H1 (cell line): ENCODE measurements at regions not wholly inside any gene's neighbourhood (a gene's known extent, or its start where the extent isn't known, plus 50 kb on each side); places are given as distances from the start of the nearest gene placed in this dataset.

Experiments
- CTCF ChIA-PET: fragments of 300-600 bp; sonication (Branson Sonifier 250); formaldehyde crosslinking; loops from one replicate; lab custom pipeline; 2021; ENCODE audit not compliant: partially characterized antibody; lab: Charles Lee
- POLR2A ChIA-PET: fragments of 300-600 bp; sonication (Branson Sonifier 250); formaldehyde crosslinking; loops from one replicate; lab custom pipeline; 2021; ENCODE audit warnings: inconsistent platforms; ENCODE audit not compliant: partially characterized antibody; lab: Charles Lee
- DNase-seq, 2 experiments: peaks; one replicate each; pipeline versions ENCODE4 v3.0.0 to v3.0.0-alpha.2; 2010 to 2022; ENCODE audit warnings: low spot score in 2 of 2, low read depth in 1 of 2, mixed read lengths in 1 of 2
- FAIRE-seq: peaks from 2 replicates; lab custom pipeline; 2011; peaks lifted over from hg19 to GRCh38; lab: Jason Lieb, UNC
- H2AFZ ChIP-seq: 2 replicates; pipeline ENCODE4 v1.8.1; 2012; ENCODE audit warnings: low read length, inconsistent platforms
- H2AK5ac ChIP-seq: 2 replicates; pipeline ENCODE4 v1.6.1; 2013; ENCODE audit warnings: low read depth, low read length
- H2BK120ac ChIP-seq: replicated peaks from 2 replicates; pipeline ENCODE3; 2013; ENCODE audit warnings: low read depth, low read length, inconsistent platforms
- H2BK12ac ChIP-seq: 2 replicates; pipeline ENCODE4 v1.6.1; 2013; ENCODE audit warnings: low read depth, low read length
- H2BK15ac ChIP-seq: 2 replicates; pipeline ENCODE4 v1.6.1; 2013; ENCODE audit warnings: low read length
- H2BK20ac ChIP-seq: 2 replicates; pipeline ENCODE4 v1.6.1; 2013; ENCODE audit warnings: low read length
- H2BK5ac ChIP-seq: 2 replicates; pipeline ENCODE4 v1.6.1; 2013; ENCODE audit warnings: low read depth, low read length
- H3K14ac ChIP-seq: 2 replicates; pipeline ENCODE4 v1.6.1; 2013; ENCODE audit warnings: inconsistent platforms; ENCODE audit not compliant: insufficient read length
- H3K18ac ChIP-seq: 2 replicates; pipeline ENCODE4 v1.6.1; 2013; ENCODE audit warnings: low read length; ENCODE audit errors: extremely low read depth
- H3K23ac ChIP-seq: 2 replicates; pipeline ENCODE4 v1.6.1; 2013; ENCODE audit warnings: inconsistent platforms; ENCODE audit not compliant: insufficient read length
- H3K23me2 ChIP-seq: 2 replicates; pipeline ENCODE4 v1.6.1; 2013; ENCODE audit warnings: low read depth, low read length
- H3K27ac ChIP-seq: 2 replicates; pipeline ENCODE4 v1.6.1; 2011; ENCODE audit warnings: low read depth, low read length, inconsistent platforms
- H3K27me3 ChIP-seq, 4 experiments: replicated peaks in 1 of 4; 1 replicate in 1 of 4; 2 replicates in 3 of 4; pipeline versions ENCODE4 v1.6.1 to v1.8.1; 2011 to 2013; ENCODE audit warnings: low read length in 3 of 4, mild to moderate bottlenecking in 3 of 4, inconsistent platforms in 2 of 4, mixed read lengths in 2 of 4, moderate library complexity in 1 of 4; ENCODE audit not compliant: control insufficient read depth in 3 of 4, insufficient read depth in 3 of 4; ENCODE audit errors: extremely low read depth in 1 of 4
- H3K36me3 ChIP-seq, 4 experiments: 2 replicates each; pipeline versions ENCODE4 v1.6.1 to v1.8.1; 2011 to 2013; ENCODE audit warnings: mild to moderate bottlenecking in 4 of 4, low read length in 3 of 4, moderate library complexity in 2 of 4, control low read depth in 1 of 4, inconsistent platforms in 1 of 4; ENCODE audit not compliant: insufficient read depth in 4 of 4, control insufficient read depth in 2 of 4
- H3K4ac ChIP-seq: replicated peaks from 2 replicates; pipeline ENCODE3; 2013; ENCODE audit warnings: low read length, low read depth, mixed read lengths, inconsistent platforms; ENCODE audit not compliant: insufficient read length
- H3K4me1 ChIP-seq, 4 experiments: replicated peaks in 1 of 4; 1 replicate in 1 of 4; 2 replicates in 3 of 4; pipeline versions ENCODE4 v1.6.1 to v1.8.1; 2011 to 2013; ENCODE audit warnings: low read length in 3 of 4, inconsistent platforms in 2 of 4, mixed read lengths in 1 of 4; ENCODE audit not compliant: insufficient read depth in 4 of 4, control insufficient read depth in 3 of 4
- H3K4me2 ChIP-seq, 2 experiments: 2 replicates each; pipeline versions ENCODE4 v1.6.1 to v1.8.1; 2011 to 2013; ENCODE audit warnings: low read depth in 2 of 2, low read length in 2 of 2, control low read depth in 1 of 2, inconsistent platforms in 1 of 2, mild to moderate bottlenecking in 1 of 2; ENCODE audit not compliant: insufficient read depth in 1 of 2
- H3K4me3 ChIP-seq, 4 experiments: fragments of 200-600, 300-600 bp in 1 of 4; sonication (generic), shearing (Covaris generic), sonication (Bioruptor Twin) in 1 of 4; 2 replicates each; pipeline versions ENCODE4 v1.5.1 to v1.8.1; 2011 to 2016; ENCODE audit warnings: low read length in 4 of 4, low read depth in 3 of 4, control low read depth in 2 of 4, inconsistent platforms in 2 of 4, mild to moderate bottlenecking in 2 of 4, mixed read lengths in 1 of 4, moderate library complexity in 1 of 4; ENCODE audit not compliant: insufficient read depth in 2 of 4; ENCODE audit errors: extremely low read depth in 1 of 4
- H3K56ac ChIP-seq: replicated peaks from 2 replicates; pipeline ENCODE3; 2013; ENCODE audit warnings: low read depth, mild to moderate bottlenecking, mixed read lengths, low read length, inconsistent platforms; ENCODE audit not compliant: insufficient read length
- H3K79me1 ChIP-seq: 2 replicates; pipeline ENCODE4 v1.6.1; 2013; ENCODE audit warnings: low read depth, low read length, control low read depth
- H3K79me2 ChIP-seq, 2 experiments: 2 replicates each; pipeline versions ENCODE4 v1.6.1 to v1.8.1; 2012 to 2013; ENCODE audit warnings: low read length in 2 of 2, mild to moderate bottlenecking in 2 of 2, inconsistent platforms in 1 of 2; ENCODE audit not compliant: insufficient read depth in 2 of 2, control insufficient read depth in 1 of 2
- H3K9ac ChIP-seq, 4 experiments: replicated peaks in 1 of 4; 1 replicate in 1 of 4; 2 replicates in 3 of 4; pipeline versions ENCODE4 v1.6.1 to v1.8.1; 2011 to 2013; ENCODE audit warnings: low read depth in 3 of 4, low read length in 3 of 4, control low read depth in 2 of 4, mild to moderate bottlenecking in 2 of 4, moderate library complexity in 2 of 4, inconsistent platforms in 1 of 4; ENCODE audit errors: extremely low read depth in 1 of 4
- H3K9me3 ChIP-seq, 2 experiments: 2 replicates each; pipeline versions ENCODE4 v1.6.1 to v1.8.1; 2012 to 2013; ENCODE audit warnings: mild to moderate bottlenecking in 2 of 2, moderate library complexity in 2 of 2, control low read depth in 1 of 2, inconsistent platforms in 1 of 2, low read depth in 1 of 2, low read length in 1 of 2, mixed read lengths in 1 of 2; ENCODE audit not compliant: insufficient read depth in 2 of 2
- H4K20me1 ChIP-seq, 2 experiments: replicated peaks in 1 of 2; 2 replicates each; pipeline versions ENCODE3 to v1.8.1; 2011 to 2013; ENCODE audit warnings: inconsistent platforms in 2 of 2, low read length in 2 of 2, mild to moderate bottlenecking in 1 of 2; ENCODE audit not compliant: insufficient read depth in 2 of 2, control insufficient read depth in 1 of 2
- H4K5ac ChIP-seq: 2 replicates; pipeline ENCODE4 v1.6.1; 2013; ENCODE audit warnings: low read length, low read depth, mixed read lengths, inconsistent platforms; ENCODE audit not compliant: insufficient read length
- H4K8ac ChIP-seq: 2 replicates; pipeline ENCODE4 v1.8.0; 2013; ENCODE audit warnings: mild to moderate bottlenecking, moderate library complexity, low read length, inconsistent platforms; ENCODE audit not compliant: insufficient read depth; ENCODE audit errors: extremely low read depth
- H4K91ac ChIP-seq: replicated peaks from 2 replicates; pipeline ENCODE3; 2013; ENCODE audit warnings: low read length, mixed read lengths, inconsistent platforms; ENCODE audit not compliant: insufficient read length
- ASH2L ChIP-seq: fragments of 200-600, 300-600 bp; sonication (generic); IDR thresholded peaks from one replicate; pipeline ENCODE4 v1.7.1; 2017; ENCODE audit warnings: low read length
- BRCA1 ChIP-seq: IDR thresholded peaks from 2 replicates; pipeline ENCODE4 v1.6.1; 2012; ENCODE audit warnings: low read depth, low read length, improper control_type of control experiment
- EZH2 ChIP-seq: fragments of 200-600 bp; sonication (generic); IDR thresholded peaks from 2 replicates; pipeline ENCODE4 v1.7.1; 2012; ENCODE audit warnings: low read depth, mild to moderate bottlenecking, moderate library complexity, low read length, inconsistent platforms; ENCODE audit not compliant: severe bottlenecking
- FOSL1 ChIP-seq: IDR thresholded peaks from 2 replicates; pipeline ENCODE4 v1.6.1; 2011; ENCODE audit warnings: mild to moderate bottlenecking, low read depth, low read length, moderate library complexity; ENCODE audit not compliant: insufficient read depth
- KDM5A ChIP-seq: fragments of 200-600 bp; IDR thresholded peaks from 2 replicates; pipeline ENCODE4 v1.7.1; 2012; ENCODE audit warnings: mild to moderate bottlenecking, low read length, inconsistent platforms, mixed read lengths
- RAD21 ChIP-seq, 2 experiments: IDR thresholded peaks in 1 of 2; conservative IDR thresholded peaks in 1 of 2; 2 replicates each; pipeline ENCODE4 v1.6.1; 2011; ENCODE audit warnings: low read depth in 2 of 2, low read length in 2 of 2, improper control_type of control experiment in 1 of 2, inconsistent platforms in 1 of 2, mild to moderate bottlenecking in 1 of 2, moderate library complexity in 1 of 2
- RFX5 ChIP-seq: IDR thresholded peaks from 2 replicates; pipeline ENCODE4 v1.6.1; 2011; ENCODE audit warnings: low read depth, low read length, improper control_type of control experiment, borderline replicate concordance
- TAF1 ChIP-seq: IDR thresholded peaks from 2 replicates; pipeline ENCODE4 v1.6.1; 2011; ENCODE audit warnings: mild to moderate bottlenecking, low read depth, low read length
- WGBS, 2 experiments: shearing (Covaris generic) in 1 of 2; methylation state at CpG; one replicate each; pipeline versions ENCODE4 v1.1.6 to v1.1.7; 2013 to 2015; ENCODE audit warnings: low lambda C conversion rate in 2 of 2, mixed read lengths in 2 of 2, inconsistent platforms in 1 of 2, low coverage in 1 of 2, missing lambda C conversion rate in 1 of 2; ENCODE audit not compliant: insufficient replicate concordance in 2 of 2, insufficient coverage in 1 of 2, insufficient read length in 1 of 2; ENCODE audit errors: extremely low coverage in 1 of 2, missing lambda C conversion rate in 1 of 2; 5-methylcytosine and 5-hydroxymethylcytosine counted together
- TF ChIP-seq, protein P1 (sequence below): IDR thresholded peaks from 2 replicates; pipeline ENCODE4 v1.6.1; 2011; ENCODE audit warnings: low read depth, mild to moderate bottlenecking, low read length; ENCODE audit not compliant: insufficient read depth

- FAIRE-seq (no peak), DNase-seq (no peak)
- Histone ChIP-seq H3K27ac (no peak overlapping the region), H3K4me2 (no peak overlapping the region), H3K14ac (no peak overlapping the region), H2BK15ac (no peak overlapping the region), H3K27me3 (no peaks in the 10 kb centered on the region), H3K56ac (no peak overlapping the region), H3K18ac (no peak overlapping the region), H4K8ac (no peak overlapping the region), H2BK5ac (no peak overlapping the region), H2AK5ac (no peak overlapping the region), H3K79me1 (no peaks in the 10 kb centered on the region), H2BK20ac (no peak overlapping the region), H3K4ac (no peak overlapping the region), H3K4me3 (no peak overlapping the region), H4K20me1 (no peaks in the 10 kb centered on the region), H2BK120ac (no peak overlapping the region), H4K5ac (no peak overlapping the region), H2BK12ac (no peak overlapping the region), H3K23ac (no peak overlapping the region), H2AFZ (no peak overlapping the region), H3K23me2 (no peaks in the 10 kb centered on the region), H3K9me3 (no peaks in the 10 kb centered on the region; a peak in 1 of 4 replicates), H3K4me1 (peaks cover 0 to 3% (median 0%) of the 10 kb centered on the region in 4 experiments; a peak in 2 of 7 replicates), H3K9ac (no peak overlapping the region), H3K36me3 (no peaks in the 10 kb centered on the region), H3K79me2 (no peaks in the 10 kb centered on the region), H4K91ac (no peak overlapping the region)
- TF ChIP-seq BRCA1 (no peak), KDM5A (no peak), FOSL1 (no peak), TAF1 (no peak), RAD21 (IDR thresholded peaks at IDR 0.05 in 1 of 2, conservative IDR thresholded peaks at IDR 0.05 in 1 of 2; ENCODE audit: low read depth in 2 of 2, low read length in 2 of 2) (no peak), EZH2 (no peak), ASH2L (no peak), RFX5 (no peak)
- TF ChIP-seq, protein P1, sequence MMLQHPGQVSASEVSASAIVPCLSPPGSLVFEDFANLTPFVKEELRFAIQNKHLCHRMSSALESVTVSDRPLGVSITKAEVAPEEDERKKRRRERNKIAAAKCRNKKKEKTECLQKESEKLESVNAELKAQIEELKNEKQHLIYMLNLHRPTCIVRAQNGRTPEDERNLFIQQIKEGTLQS: no peak
- 66% methylated on average over 2 of the region's 2 CpGs; no CpG with 5 or more reads in 1 of the 2 experiments for WGBS, 2 experiments
- POLR2A ChIA-PET: no interaction called here
- CTCF ChIA-PET: interaction anchor here (0.6 to 0.7 kb wide), 3 partner anchors 94 to 462 kb away, joined by 3 read pairs; no protein-coding TSS in a partner anchor
Observed at GRCh38 chr1:34400675-34401074, 224.0 kb downstream of the C1orf94 start.
